B cell (primary cell): ENCODE measurements at regions not wholly inside any gene's neighbourhood (a gene's known extent, or its start where the extent isn't known, plus 50 kb on each side); places are given as distances from the start of the nearest gene placed in this dataset.

Source experiments
- CTCF ChIP-seq: fragments of 200-600 bp; IDR thresholded peaks from one replicate; pipeline ENCODE4 v1.8.0; 2022; ENCODE audit warnings: antibody characterized with exemption, mild to moderate bottlenecking
- EZH2 ChIP-seq: IDR thresholded peaks from 2 replicates; pipeline ENCODE4 v1.6.1; 2012; ENCODE audit warnings: borderline replicate concordance, low read depth, mild to moderate bottlenecking, moderate library complexity, low read length; ENCODE audit not compliant: insufficient read depth, poor library complexity, severe bottlenecking

GRCh38 chr3:43233062-43233461, 53.3 kb upstream of the SNRK start:
- no peak for TF ChIP-seq CTCF
- no peak for TF ChIP-seq EZH2
